NOMO-1 (cell line): ENCODE measurements at regions not wholly inside any gene's neighbourhood (a gene's known extent, or its start where the extent isn't known, plus 50 kb on each side); places are given as distances from the start of the nearest gene placed in this dataset.
"Not testable (repeated sequence)": the region's sequence is repeated elsewhere in the genome, so short reads cannot be mapped to it uniquely, and the experiment has no call there.

Experiments
- DNase-seq, 2 experiments: peaks; one replicate each; lab custom pipeline; 2025; ENCODE audit not compliant: unreplicated experiment in 2 of 2; lab: John Stamatoyannopoulos, UW

DNA sequence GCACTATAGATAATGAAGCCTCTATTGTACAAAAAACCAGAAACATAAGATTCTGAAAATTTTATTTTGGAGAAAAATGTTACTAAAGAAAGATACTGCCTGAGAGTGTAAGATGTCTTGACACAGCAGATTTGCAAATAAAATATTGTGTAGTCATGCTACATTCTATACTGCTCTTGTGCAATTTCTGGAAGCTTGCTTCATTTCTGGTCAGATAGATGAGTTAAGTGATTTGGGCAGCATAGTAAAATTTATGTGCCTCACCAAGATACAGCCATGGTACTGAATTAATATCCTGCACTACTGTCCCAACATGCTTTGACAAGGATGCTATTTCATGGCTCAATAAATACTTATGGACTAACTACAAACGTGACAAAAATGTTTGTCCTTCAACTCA is 55.1 kb upstream of the STARD13 start:
- DNase-seq = peak; percentile 80 to 97

DNA sequence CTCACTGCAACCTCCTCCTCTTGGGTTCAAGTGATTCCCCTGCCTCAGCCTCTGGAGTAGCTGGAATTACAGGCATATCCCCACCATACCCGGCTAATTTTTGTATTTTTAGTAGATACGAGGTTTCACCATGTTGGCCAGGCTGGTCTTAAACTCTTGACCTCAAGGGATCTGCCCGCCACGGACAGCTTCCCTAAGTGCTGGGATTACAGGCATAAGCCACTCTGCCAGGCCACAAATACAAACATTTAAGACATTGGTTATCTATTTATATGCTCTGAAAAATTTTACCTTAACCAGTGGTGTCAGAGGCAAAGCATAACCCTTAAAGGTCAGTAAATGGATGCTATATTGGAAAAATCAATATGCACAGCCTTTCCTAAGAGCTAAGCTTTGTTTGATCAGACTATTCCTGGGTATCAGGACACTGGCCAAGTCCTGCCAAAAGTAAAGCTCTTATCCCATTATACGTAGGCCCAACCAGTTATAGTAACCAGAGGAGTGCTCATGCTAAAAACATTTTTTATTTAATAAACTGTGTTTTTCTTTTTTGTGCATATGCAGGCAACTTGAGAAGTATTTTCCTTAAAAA is 56.4 kb upstream of the STARD13 start:
- DNase-seq = no peak

DNA sequence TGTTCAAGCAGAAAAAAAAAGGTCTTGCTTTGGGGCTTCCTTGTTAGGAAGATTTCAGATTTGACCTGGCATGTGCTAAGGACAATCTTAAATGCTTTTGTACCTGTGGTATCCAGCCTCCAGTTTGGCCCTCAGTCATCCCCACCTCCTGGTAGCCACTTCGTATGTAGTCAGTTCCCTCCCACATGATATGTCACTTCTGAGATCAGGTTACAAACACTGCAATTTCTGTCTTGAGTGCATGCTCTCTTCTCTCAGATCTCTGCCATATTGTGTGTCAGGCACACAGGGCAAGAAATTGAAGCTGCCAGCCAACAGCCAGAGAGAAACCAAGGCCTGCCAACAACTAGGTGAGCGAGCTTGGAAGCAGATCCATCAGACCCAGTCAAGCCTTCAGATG is 60.3 kb upstream of the STARD13 start:
- DNase-seq = no peak

DNA sequence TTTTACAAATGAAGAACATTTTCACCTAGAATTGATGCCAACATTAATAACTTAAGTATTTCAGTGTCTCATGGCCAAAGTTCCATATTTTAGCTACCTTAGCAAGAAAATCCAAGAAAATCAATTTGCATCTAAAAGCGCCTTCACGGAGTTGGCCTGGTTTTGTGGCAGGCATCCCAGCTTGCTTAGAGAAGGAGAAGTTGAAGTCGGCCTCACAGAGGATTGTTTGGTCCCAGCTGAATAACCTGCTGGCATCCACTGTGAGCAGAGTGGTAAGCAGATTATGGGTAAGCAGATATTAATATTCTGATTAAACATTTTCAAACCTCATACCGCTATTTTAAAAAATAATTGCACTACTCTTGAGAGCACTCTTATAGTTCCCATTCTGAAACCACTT is 62.3 kb upstream of the STARD13 start:
- no peak for DNase-seq

DNA sequence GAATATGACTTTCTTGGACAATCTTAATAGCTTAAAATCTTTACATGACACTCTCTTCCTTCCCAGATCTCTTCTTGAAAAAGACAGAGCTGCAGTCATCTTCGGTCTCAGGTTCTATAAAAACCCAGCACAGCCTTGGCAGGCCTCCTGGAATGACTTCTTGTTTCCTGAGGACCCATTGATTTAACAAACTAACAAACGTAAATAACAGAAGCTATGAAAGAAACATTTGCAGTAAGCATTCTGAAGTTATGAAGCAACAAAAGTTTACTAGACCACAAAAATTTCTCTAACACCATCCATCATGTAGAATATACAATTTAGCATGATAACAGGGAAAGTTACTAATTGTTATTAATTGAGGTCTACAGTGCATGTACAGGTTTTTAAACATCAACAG is 62.8 kb upstream of the STARD13 start:
- no peak for DNase-seq

DNA sequence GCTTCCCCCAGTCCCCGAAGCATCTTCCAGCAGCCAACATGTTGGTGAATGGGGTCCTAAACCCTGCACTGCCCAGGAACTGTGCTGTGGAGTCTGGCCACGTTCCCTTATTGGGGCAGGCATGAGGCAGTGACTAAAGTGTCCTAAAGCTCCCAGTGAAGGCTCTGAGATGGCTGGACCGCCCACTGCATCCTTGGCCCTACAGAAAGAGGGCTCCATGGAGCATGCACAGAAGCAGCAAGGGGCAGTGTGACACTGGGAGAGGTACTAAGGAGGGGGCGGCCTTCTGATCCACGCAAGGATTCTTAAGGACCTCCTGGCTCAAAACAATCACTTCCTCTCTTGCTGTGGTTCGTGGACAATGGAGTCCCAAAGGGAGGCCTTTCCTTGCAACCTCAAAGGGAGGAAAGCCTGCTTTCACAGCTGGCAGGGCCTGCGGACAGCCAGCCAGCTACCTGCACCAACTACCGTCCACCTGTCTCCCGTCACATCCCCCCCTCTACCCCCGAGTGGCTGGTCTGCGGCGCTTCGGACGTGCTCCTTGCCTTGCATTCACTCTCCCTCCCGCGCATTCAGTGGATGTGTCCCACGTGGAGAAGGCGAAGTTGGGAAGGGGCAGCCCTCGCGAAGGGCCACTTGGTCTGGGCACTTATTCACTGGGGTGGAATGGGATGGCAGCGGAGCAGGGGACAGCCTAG is 63.9 kb upstream of the STARD13 start:
- no peak for DNase-seq

DNA sequence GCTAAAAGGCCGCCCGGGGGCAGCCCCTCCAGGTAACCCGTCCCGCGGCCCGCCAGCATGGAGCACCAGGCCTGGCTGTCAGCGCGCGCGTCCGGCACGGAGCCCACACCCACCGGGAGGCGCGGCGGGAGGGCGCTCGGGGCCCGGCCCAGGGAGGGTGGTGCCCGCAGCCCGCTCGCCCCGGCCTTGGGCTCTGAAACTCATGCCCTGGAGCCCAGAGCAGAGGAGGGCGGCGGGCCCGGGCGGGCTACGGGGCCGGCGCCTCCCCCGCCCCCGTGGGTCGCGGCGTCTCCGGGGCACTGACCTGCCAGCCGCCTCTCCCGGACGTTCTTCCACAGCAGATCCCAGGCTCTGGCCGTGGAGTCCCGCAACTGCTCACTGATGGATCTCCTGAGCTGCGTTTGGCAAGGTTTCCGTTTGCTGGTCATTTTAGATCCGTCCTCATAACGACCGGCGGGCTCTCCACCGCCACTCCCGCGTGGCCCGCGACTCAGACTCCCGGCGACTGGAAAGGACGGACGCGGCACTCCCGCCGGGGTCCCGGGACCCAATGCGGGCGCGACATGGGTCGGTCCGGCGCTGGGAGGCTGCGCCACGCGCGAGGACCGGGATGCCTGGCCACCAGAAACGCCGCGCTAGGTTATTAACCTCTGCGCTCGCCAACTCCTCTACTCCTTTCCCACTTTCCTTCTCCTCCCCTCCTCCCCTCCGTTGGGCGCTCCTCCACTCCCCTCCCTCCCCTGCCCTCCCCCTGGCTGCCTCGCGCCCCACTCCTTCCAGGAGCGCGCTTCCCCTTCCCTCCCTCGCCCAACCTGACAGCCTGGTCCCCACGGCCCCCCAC is 64.7 kb upstream of the STARD13 start:
- DNase-seq = peak in 1 of 2 experiments; percentile 11

DNA sequence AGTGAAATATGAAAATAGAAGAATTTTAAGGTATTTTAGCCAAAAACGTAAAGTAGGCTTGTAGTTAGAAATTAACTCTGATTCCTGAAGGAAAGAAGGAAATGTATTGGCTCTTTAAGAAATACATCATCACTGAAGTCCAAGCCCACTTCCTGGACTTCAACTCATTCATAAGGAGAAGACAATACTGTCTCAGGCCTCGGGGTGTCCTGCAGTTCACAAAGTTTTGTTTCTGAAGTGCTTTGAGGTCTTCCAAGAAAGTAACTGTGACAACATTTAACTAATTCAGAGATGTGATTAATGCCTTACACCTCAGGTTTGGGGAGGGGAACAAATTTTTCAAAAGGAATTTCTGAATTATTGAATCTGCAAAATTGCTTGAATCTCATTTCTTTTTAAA is 65.8 kb upstream of the STARD13 start:
- peak; percentile 13 to 41 for DNase-seq

DNA sequence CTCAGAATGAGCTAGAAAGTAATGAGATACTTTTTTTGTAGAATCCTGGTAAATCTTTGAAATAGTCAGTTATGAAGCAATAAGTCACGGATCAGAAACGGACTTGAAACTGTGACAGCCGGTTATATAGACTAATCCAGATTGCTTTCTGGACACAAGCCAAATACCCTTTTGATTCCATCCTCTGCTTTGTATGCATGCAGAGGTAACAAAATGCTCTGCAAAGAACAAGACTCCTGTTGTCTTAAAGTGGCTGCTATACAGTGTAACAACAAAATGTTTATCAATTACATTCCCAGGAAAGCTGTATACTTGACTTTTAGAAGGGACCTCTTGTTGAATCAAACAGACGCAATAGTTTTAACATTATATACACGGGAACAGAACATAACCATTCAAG is 66.5 kb upstream of the STARD13 start:
- no peak for DNase-seq

DNA sequence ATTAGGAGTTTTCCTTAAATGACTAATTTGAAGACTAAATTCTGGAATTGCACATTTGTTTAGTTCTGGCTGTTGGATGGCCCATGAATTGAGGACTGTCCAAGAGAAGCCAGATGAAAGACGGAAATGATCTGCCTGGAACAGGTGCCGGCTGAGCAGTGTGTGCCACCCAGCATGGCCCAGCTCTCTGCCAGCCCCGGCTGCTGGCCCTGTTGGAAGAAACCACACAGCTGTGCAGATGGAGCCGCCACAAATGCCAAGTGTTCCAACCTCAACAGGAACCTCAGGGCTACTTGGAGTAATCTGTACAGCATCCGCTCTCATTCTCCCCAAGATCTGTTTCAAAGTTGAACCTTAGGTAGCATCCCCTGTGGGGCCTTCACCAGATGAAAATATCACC is 67.0 kb upstream of the STARD13 start:
- DNase-seq = no peak

DNA sequence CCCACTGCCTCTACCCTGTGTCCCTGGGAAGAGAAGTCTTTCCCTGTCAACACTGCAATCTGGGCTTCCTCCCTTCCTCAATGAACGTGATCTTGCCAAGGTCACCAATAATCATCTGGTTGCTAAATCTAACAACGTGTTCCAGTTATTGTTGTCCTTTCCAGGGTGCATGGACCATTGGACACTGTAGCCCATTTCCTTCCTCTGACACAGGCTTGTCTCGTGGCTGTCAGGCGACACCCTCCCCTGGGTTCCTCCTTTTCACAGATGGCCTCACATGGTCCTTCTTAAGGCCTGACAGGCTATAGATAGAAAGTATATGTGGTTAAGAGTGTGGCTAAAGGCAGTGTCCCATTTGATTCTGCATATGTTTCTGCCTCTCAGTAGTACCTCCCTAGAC is 67.7 kb upstream of the STARD13 start:
- DNase-seq = peak; percentile 84 to 95

DNA sequence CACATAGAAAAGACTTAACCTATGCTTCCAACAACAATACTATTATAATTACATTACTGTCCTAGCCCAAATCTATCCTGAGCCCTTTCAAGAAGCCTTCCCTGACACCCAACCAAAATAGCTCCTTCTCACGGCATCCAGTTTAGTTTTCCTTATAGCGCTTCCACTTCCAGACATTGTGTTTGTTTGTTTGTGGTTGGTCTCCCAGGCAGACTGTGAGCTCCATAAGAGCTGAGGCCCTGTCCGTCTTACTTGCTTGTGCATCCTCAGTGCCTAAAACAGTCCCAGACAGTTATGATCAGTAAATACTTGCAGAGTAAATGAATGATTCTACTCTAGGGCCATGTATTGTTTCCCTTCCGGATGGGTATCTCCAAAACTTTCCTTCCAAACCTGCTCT is 68.1 kb upstream of the STARD13 start:
- DNase-seq = no peak

DNA sequence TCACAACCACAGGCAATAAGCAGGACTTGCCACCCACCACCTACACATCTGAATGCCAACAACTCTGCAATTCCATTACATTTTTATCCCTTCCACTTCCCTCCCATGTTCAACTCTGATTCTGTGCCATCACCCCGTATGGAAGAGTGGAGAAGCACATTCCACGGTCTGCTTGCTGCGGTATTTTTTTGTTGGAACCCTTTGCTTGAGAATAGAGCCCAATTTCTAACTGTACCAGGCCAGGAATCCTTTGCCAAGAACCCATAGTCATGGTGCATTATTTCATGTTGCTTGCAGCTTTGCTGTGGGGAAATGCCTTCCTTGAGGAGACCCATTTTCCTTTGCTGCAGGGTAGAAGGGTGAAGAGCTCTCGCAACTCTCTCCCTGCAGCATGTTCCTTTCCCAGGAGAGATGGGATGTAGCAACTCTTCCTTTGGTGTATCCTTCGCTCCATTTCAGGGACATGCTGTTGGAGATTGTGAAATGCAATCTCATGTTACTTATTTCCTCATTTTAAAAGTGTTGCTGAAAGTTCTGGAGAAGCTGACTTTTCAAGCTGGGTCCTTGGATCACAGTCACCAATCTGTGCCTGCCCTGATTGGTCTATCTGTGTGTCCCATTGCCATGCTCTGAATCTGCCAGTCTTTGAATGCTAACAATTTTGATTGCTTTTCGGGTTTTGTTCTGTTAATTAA is 69.8 kb upstream of the STARD13 start:
- DNase-seq = peak; percentile 20 to 72

DNA sequence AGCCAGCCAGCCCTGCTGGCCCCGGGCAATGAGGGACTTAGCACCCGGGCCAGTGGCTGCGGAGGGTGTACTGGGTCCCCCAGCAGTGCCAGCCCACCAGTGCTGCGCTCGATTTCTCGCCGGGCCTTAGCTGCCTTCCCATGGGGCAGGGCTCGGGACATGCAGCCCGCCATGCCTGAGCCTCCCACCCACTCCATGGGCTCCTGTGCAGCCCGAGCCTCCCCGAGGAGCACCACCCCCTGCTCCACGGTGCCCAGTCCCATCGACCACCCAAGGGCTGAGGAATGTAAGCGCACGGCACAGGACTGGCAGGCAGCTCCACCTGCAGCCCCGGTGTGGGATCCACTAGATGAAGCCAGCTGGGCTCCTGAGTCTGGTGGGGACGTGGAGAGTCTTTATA is 72.5 kb upstream of the STARD13 start:
- DNase-seq = not testable (repeated sequence)

DNA sequence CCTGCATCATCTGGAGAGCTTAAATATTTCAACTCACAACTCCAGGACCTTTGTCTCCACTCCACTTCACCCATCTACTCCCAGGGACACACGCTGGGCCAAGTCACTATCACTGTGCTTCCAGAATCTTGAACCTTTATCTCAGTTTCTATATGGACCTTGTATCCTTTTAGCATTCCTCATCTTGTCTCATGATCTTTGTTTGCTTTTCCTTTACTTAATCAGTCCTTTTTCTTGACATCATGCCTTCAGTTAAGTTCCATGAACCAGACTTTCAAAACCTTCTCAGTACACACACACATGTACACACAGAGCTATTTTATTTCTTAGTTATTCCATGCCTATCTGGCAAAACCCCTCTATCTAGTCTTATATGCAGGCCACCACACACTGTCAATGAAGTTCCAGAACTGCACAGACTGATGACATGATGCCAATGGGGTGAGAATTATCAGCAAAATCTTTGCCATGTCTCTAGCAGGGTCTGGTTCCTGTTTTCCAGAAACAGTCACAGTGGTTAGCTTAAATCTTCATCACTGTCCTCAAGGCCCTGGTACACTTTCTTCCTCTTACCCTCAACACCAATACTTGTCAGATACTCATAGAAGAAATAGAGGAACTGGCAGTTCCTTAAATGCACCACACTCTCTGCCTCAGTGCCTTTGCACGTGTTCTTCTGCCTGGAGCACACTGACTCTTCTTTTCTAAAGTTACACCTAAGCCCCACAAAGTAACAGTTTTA is 77.6 kb upstream of the STARD13 start:
- peak; percentile 84 to 97 for DNase-seq

DNA sequence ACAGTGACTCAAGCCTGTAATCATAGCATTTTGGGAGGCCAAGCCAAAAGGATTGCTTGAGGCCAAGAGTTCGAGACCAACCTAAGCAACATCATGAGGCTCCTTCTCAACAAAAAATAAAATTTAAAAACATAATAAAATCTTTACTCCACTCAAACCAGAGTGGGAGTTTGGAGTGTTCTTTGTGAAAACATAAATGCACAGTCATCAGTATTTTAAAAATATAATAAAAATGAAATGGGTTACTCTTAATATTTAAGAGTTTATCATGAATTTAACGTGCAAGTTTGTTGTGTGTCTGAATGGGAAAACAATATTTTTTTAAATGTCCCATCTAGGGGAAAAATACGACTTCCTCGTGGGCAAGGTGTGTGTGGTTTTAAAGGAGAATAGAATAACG is 78.6 kb upstream of the STARD13 start:
- DNase-seq = no peak

DNA sequence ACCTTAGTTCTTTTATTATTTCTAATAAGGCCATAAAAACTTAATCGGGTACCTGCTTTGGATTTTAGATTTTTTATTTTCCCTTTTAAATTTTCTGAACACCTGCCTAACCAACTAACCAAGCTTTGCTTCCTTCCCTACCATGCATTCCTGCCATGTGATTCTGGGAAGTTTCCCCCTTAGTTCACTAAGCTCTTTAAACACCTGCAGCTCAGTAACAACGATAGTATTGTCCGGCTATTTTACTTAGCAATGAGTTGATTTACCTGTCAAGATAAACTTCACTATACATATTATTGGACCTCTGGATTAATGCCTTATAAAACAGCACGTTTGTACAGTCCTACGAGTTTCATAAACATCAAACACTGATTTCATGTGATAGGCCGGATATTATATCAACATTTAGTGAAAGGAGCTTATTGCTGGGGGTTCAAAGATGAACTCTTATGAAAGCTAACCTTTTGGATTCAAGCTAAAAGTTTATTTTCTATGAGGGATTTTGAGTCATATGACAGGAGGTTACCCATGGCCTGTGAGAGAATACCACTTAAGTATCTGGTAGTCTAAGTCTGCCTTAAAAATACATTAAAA is 81.0 kb upstream of the STARD13 start:
- no peak for DNase-seq

DNA sequence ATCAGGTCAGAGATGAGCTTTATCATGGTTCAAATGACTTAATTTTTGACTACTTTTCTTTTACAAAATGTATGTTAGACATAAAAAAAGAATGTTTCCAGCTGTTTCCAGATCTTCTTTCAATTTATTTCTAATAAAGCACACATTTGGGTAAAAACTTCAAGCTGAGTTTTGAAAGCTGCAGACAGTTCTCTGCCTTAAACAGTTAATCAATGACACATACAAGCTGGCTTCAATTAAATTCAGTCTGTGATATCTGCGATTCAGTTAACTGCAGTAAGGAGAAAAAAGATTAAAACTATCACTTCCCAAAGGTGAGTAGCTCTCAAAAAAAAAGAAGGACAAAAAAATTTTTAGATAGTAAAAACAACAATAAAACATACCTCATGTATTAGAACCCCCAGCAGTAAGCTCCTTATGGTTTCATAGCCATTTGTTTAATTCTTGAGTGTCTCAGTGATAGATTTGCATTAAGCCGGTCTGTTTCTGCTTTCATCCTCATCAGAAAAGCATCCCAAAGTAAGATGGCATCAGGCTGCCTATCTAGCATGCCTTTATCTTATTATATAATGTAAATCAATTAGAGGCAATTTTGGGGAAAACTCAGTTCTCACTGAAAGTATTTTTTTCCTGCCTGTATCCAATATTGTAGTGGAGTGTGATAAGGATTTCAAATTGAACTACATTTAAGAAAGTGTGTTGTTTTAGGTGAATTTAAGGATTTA is 81.8 kb upstream of the STARD13 start:
- no peak for DNase-seq

DNA sequence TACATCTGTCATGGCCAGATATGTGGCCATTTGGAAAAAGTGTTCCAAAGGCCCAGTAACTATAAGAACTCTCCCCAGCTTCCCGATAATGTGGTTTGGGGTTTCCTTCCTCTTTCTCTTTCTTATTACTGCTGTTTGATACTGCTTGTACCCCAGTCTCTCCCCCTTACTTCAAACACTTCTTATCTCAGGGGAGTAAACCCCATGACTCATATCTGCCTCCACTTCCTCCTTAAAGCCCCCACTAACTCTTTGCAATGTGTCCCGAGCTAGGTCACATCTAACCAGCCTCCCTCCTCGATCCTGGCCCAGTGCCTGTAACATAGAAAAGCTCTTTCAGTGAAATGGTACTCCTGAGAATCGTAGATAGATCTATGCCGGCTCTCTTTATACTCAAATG is 82.4 kb upstream of the STARD13 start:
- peak; percentile 59 to 72 for DNase-seq

DNA sequence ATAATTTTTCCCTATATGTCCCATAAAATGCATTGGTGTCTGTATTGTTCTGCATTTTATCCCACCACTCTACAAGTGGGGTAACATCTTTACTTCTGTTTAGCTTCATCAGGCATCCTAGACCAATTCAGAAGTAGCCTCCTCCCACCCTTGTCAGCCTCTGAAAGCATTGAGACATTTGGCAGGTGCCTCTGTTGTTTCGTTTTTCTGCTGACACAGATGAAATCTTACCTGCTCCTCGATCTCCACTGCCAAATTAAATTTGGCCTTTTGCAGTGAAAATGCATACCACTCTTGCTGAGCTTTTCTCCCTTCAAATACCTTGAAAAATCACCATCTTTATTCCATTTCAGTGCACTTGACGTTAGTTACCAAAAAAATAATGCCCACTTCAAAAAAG is 83.5 kb upstream of the STARD13 start:
- no peak for DNase-seq
